MM.1S (cell line): ENCODE measurements at regions not wholly inside any gene's neighbourhood (a gene's known extent, or its start where the extent isn't known, plus 50 kb on each side); places are given as distances from the start of the nearest gene placed in this dataset.

ENCODE experiments used
- DNase-seq: peaks from one replicate; pipeline ENCODE4 v3.0.0-alpha.2; 2015
- H2AFZ ChIP-seq: fragments of 300-600 bp; sonication (generic); 2 replicates; pipeline ENCODE4 v1.6.0; 2016; ENCODE audit warnings: antibody characterized with exemption, low read length
- H3F3A ChIP-seq: fragments of 300-600 bp; sonication (generic); 2 replicates; pipeline ENCODE4 v1.6.1; 2016; ENCODE audit warnings: mild to moderate bottlenecking, antibody characterized with exemption, low read length, moderate library complexity, mixed read lengths; ENCODE audit not compliant: insufficient read depth
- H3K27ac ChIP-seq: fragments of 300-600 bp; sonication (generic); 2 replicates; pipeline ENCODE4 v1.5.1; 2016; ENCODE audit warnings: mild to moderate bottlenecking, low read length
- H3K27me3 ChIP-seq: fragments of 300-600 bp; sonication (generic); replicated peaks from 2 replicates; pipeline ENCODE4 v1.6.0; 2016; ENCODE audit warnings: low read length; ENCODE audit not compliant: insufficient read depth
- H3K36me3 ChIP-seq: fragments of 300-600 bp; sonication (generic); replicated peaks from 2 replicates; pipeline ENCODE4 v1.6.1; 2016; ENCODE audit warnings: mild to moderate bottlenecking, low read length, mixed read lengths; ENCODE audit not compliant: insufficient read depth
- H3K4me1 ChIP-seq: fragments of 300-600 bp; sonication (generic); 2 replicates; pipeline ENCODE4 v1.6.1; 2016; ENCODE audit warnings: low read length, mixed read lengths
- H3K4me2 ChIP-seq: fragments of 300-600 bp; sonication (generic); 2 replicates; pipeline ENCODE4 v1.6.0; 2016; ENCODE audit warnings: low read depth, low read length
- H3K4me3 ChIP-seq: fragments of 300-600 bp; sonication (generic); 2 replicates; pipeline ENCODE4 v1.5.1; 2016; ENCODE audit warnings: low read length, mixed read lengths
- H3K79me2 ChIP-seq: fragments of 300-600 bp; sonication (generic); 2 replicates; pipeline ENCODE4 v1.6.1; 2016; ENCODE audit warnings: mixed run types, low read length, mixed read lengths
- H3K9ac ChIP-seq: fragments of 300-600 bp; sonication (generic); 2 replicates; pipeline ENCODE4 v1.6.1; 2016; ENCODE audit warnings: low read length, mixed read lengths
- H3K9me2 ChIP-seq: fragments of 300-600 bp; sonication (generic); replicated peaks from 2 replicates; pipeline ENCODE4 v1.6.1; 2016; ENCODE audit warnings: mild to moderate bottlenecking, low read length, mixed read lengths; ENCODE audit not compliant: insufficient read depth
- H3K9me3 ChIP-seq: fragments of 300-600 bp; sonication (generic); replicated peaks from 2 replicates; pipeline ENCODE4 v1.6.1; 2016; ENCODE audit warnings: mild to moderate bottlenecking, low read length, mixed read lengths; ENCODE audit not compliant: insufficient read depth
- H4K20me1 ChIP-seq: fragments of 300-600 bp; sonication (generic); 2 replicates; pipeline ENCODE4 v1.6.1; 2016; ENCODE audit warnings: mild to moderate bottlenecking, low read length, moderate library complexity, mixed read lengths; ENCODE audit not compliant: insufficient read depth
- EZH2 ChIP-seq: fragments of 300-600 bp; sonication (generic); optimal IDR thresholded peaks from 2 replicates; pipeline ENCODE3; 2017; ENCODE audit warnings: low read depth, mild to moderate bottlenecking, antibody characterized with exemption, low read length, mixed read lengths
- EZH2phosphoT487 ChIP-seq: fragments of 300-600 bp; sonication (generic); IDR thresholded peaks from 2 replicates; pipeline ENCODE4 v1.6.1; 2018; ENCODE audit warnings: antibody characterized with exemption, low read length
- TF ChIP-seq, protein P1 (sequence below): fragments of 300-600 bp; sonication (generic); IDR thresholded peaks from 2 replicates; pipeline ENCODE4 v1.5.1; 2016; ENCODE audit warnings: antibody characterized with exemption, low read length, mixed read lengths

DNA sequence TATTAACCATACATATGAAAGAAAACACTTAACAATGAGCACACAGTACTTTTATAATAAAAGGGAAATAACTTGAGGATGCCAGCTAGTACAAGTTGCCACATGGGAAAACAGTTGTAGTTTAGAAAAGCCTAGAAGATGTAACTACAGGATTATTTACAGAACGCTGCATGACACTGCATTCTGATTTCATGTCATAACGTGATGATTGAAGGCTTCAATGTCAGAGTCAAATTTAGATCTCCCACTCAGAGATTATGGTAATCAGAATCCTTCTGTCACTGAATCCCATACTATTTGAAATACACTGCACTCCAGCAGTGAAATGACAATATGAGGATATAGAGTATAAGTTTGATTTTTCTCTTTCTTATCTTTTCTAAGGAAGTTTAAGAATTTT, 253.9 kb upstream of the LRRN1 start:
- no peak overlapping the region for H3K4me2 ChIP-seq
- H4K20me1 ChIP-seq: no peaks in the 10 kb centered on the region
- no peak overlapping the region for H3K4me3 ChIP-seq
- H3F3A ChIP-seq: no peaks in the 10 kb centered on the region
- no peaks in the 10 kb centered on the region for H3K27me3 ChIP-seq
- no peak overlapping the region for H2AFZ ChIP-seq
- H3K27ac ChIP-seq: no peak overlapping the region
- TF ChIP-seq EZH2 (no peak), EZH2phosphoT487 (no peak)
- TF ChIP-seq, protein P1, sequence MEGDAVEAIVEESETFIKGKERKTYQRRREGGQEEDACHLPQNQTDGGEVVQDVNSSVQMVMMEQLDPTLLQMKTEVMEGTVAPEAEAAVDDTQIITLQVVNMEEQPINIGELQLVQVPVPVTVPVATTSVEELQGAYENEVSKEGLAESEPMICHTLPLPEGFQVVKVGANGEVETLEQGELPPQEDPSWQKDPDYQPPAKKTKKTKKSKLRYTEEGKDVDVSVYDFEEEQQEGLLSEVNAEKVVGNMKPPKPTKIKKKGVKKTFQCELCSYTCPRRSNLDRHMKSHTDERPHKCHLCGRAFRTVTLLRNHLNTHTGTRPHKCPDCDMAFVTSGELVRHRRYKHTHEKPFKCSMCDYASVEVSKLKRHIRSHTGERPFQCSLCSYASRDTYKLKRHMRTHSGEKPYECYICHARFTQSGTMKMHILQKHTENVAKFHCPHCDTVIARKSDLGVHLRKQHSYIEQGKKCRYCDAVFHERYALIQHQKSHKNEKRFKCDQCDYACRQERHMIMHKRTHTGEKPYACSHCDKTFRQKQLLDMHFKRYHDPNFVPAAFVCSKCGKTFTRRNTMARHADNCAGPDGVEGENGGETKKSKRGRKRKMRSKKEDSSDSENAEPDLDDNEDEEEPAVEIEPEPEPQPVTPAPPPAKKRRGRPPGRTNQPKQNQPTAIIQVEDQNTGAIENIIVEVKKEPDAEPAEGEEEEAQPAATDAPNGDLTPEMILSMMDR: no peak
- DNase-seq: no peak
- no peak overlapping the region for H3K9ac ChIP-seq
- no peaks in the 10 kb centered on the region for H3K36me3 ChIP-seq
- H3K79me2 ChIP-seq: no peaks in the 10 kb centered on the region
- H3K4me1 ChIP-seq: no peaks in the 10 kb centered on the region
- no peaks in the 10 kb centered on the region for H3K9me3 ChIP-seq
- no peaks in the 10 kb centered on the region for H3K9me2 ChIP-seq

DNA sequence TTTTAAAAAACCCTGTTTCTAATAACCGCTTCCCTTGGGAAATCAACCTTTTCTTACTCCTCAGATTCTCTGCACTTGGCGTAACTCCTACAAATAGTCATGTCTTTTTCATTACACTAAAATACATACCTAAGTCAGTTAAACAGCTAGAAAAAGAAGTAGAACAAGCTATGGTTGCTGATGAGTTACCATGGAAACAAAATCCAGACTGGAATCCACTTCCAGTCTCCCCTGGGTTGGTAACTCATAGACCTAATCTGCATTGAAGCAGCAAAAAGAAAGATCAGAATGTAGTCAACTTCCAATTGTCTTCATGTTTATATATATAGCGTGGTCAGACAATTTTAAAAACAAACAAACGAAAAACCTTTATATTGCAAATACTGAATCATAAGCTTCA, 260.8 kb upstream of the LRRN1 start:
- Histone ChIP-seq H2AFZ (no peak overlapping the region), H3K4me1 (no peaks in the 10 kb centered on the region), H3K9me3 (no peaks in the 10 kb centered on the region), H3K4me2 (no peak overlapping the region), H3F3A (no peaks in the 10 kb centered on the region), H3K9ac (no peak overlapping the region), H3K79me2 (no peaks in the 10 kb centered on the region), H3K9me2 (no peaks in the 10 kb centered on the region), H4K20me1 (no peaks in the 10 kb centered on the region), H3K4me3 (no peak overlapping the region), H3K36me3 (no peaks in the 10 kb centered on the region), H3K27ac (no peak overlapping the region), H3K27me3 (no peaks in the 10 kb centered on the region)
- TF ChIP-seq EZH2: no peak
- TF ChIP-seq, protein P1: no peak
- no peak for DNase-seq

DNA sequence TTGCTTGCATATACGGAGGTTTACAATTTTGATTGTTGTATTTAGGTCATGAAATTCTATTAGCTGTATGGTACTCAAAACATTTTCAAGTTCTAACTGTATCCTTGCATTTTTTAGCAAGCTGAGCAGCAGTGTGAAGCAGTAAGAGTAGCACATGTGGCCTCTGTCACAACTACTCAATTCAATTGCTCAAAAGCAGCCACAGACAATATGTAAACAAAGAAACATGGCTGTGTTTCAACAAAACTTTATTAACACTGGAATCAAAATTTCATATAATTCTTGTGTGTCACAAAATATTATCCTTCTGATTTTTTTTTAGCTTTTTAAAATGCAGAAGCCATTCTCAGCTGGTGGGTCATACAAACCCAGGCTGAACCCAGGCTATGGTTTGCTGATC, 266.7 kb upstream of the LRRN1 start:
- Histone ChIP-seq H3K36me3 (no peaks in the 10 kb centered on the region), H4K20me1 (no peaks in the 10 kb centered on the region), H3K27me3 (no peaks in the 10 kb centered on the region), H3K9me3 (no peaks in the 10 kb centered on the region), H3K9ac (no peak overlapping the region), H3K4me1 (peaks cover 10% of the 10 kb centered on the region; the same call in 1 of the 2 replicates), H3K9me2 (no peaks in the 10 kb centered on the region), H3K4me3 (no peak overlapping the region), H3K79me2 (no peaks in the 10 kb centered on the region), H3F3A (0 out of 2 replicates have a peak, but pooled peaks cover 6% of the 10 kb centered on the region), H3K27ac (no peak overlapping the region), H3K4me2 (no peak overlapping the region), H2AFZ (no peak overlapping the region)
- no peak for DNase-seq
- TF ChIP-seq, protein P1: no peak
- TF ChIP-seq EZH2 (no peak), EZH2phosphoT487 (no peak)
